ENCODE measurements at regions not wholly inside any gene's neighbourhood (a gene's known extent, or its start where the extent isn't known, plus 50 kb on each side); places are given as distances from the start of the nearest gene placed in this dataset.
"Not testable (repeated sequence)": the region's sequence is repeated elsewhere in the genome, so short reads cannot be mapped to it uniquely, and the experiment has no call there.

DNA sequence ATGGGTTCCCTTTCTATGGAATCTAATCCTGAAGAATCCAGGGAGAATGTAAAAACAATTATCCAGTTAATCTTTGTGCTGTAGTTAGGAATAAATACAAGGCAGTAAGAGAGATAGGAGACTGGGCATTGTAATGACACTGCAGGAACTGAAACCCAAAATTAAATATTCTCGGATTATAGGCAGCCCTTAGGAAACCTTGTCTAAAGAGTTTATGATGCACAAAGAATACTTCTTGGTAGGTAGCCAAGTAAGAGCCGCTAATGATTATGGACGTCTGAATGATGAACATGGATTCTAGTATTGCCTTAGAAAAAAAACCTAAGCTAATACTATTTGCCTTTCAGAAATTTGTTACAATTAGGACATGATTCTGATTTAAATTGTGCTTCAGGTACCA is 165.4 kb upstream of the LRIG3 start:
- DNase-seq (ENCODE audit: low read depth in 2 of 2), result no peak

DNA sequence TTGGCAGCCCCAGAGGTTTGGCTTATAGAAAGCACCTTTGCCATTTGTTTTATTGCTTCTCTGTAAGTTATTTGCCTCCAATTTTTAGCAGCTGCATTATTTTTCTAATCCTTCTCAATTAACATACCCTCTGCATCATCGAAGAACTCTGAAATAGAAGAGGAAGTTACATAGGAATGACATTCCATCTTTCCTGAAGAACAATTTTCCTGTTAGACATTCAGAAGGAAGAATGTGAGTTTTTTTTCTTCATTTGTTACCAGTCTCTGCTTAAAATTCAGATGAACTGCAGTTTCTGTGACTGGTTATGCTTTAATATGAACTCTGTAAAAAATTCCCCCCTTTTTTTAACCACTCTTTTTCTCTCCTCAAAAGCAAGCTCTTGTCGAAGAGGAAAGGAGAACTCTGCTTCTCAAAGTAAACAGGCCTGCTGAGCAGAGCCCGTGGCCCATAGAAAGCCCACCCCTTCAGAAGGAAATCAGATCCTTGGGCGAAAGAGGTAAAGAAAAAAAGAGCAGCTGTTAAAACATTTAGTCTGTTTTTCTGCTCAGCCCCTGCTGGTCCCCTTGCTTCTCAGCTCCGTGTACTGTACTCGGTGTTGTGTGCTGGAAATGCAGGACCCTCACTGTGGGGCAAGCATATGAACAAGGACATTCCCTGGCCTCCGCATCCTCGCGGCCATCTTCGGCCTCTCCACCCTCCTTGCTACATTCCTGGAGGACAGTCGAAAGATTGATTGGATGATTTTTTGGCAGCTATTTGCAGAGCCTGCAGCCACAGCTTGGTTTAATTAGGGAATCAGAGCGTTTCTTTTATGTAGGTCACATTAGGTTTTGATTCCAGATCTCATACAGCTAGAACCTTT is 164.4 kb upstream of the LRIG3 start:
- no peak for DNase-seq (ENCODE audit: low read depth in 2 of 2)

DNA sequence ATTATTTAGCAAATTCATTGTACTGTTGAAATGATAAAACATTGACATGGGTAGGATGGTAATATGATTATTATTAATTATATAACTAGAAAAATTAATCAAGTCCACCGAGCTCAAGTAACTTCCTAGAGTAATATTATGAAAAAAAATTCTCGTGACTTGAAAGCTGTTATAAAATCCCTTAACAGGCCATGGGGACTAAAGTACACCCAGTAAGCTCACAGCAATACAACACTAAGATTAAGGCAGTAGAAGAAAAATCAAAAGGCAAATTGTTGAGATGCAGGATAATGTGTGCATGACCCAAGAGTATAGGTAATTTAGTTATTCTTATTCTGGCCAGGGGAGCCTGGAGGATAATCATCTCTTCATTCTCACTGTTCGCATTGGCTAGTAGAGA is 162.6 kb upstream of the LRIG3 start:
- DNase-seq (ENCODE audit: low read depth in 2 of 2), result no peak

DNA sequence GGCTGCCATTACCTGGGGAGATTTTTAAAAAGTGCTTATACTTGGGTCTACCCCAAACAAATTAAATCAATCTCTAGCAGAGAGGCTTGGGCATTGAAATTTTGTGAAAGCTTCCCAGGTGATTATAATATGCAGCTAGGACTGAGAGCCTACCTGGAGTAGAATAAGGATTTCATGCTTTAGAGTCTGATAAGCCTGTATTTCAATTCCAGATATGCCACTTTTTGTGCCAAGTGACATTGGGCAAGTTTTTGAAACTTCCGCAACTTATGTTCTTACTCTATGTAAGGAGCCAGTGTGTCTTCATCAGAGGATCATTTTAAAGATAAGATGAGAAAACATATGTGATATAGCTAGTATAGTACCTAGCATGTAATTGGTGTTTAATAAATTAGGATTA is 159.8 kb upstream of the LRIG3 start:
- DNase-seq (ENCODE audit: low read depth in 2 of 2), result no peak

DNA sequence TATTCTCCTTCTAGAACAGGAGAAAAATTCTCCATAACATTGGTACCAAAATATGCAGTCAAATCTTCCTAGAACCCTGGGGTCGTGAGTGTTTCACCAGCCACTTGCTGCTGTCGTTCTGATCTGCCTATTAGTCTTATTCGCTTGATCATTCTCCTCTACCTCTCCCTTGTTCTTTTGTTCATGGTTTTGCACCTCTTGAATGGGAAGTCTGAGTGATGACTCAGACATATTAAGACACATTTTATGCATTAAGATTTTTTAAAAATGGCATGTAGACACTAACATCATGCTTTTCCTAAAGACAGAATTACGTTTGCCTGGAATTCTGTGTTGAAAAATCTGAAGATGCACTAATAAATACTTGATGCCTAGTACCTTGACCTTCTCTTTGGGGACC is 159.2 kb upstream of the LRIG3 start:
- no peak for DNase-seq (ENCODE audit: low read depth in 2 of 2)

DNA sequence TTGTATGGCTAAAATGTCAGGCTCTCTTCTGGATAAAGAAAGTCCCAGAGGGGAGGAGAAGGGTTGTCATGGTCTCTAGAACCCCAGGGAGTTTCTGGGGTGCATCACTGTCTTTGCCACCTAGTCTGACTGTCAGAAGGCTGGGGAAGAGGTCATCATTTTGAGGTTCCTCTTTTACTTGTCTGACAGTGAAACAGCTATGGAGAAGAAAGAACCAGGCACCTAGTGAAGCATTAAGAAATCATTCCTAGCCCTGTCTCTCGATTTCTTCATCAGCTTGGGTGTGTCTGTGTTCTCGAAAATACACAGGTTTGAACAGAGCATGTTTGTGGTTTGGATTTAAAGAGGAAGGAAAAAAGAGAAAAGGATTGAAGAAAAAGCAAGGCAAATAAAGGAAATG is 158.7 kb upstream of the LRIG3 start:
- no peak for DNase-seq (ENCODE audit: low read depth in 2 of 2)

DNA sequence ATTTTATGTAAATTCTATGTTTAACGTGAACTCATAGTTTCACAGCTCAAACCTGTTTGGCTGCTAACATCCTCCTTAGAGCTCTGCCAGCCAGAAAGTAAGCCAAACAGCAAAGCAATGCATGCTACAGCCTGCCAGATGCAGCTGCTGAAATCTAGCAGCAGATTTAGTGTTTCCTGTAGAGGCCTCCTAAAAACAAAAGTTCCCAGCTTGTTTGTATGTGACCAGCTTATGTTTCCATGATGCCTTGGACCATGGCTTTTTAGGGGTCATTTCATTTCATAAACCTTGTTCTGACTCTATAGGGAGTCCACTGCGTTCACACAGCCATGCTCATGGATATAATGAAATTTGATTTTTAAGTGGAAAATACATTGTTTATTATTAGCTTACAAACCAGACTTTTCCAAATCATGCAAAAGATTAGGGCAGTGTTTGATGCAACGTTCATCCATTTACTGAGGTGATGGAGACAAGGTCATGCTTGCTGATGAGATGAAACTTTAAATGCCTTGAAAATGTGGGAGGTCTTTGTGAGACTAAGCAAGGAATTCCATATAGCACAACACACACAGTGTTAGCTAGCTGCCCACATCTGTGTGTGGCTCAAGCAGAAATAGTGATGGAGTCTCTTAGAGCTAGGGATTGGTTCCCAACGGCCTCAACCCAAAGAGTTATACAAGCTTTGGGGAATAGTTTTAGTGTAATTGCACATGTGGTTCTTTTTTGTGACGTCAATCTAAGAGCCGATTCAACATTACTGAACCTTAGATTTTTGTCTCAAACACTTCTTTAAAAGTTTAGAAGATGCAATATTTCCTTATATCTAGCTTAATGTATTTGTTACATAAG is 157.5 kb upstream of the LRIG3 start:
- no peak for DNase-seq (ENCODE audit: low read depth in 2 of 2)

DNA sequence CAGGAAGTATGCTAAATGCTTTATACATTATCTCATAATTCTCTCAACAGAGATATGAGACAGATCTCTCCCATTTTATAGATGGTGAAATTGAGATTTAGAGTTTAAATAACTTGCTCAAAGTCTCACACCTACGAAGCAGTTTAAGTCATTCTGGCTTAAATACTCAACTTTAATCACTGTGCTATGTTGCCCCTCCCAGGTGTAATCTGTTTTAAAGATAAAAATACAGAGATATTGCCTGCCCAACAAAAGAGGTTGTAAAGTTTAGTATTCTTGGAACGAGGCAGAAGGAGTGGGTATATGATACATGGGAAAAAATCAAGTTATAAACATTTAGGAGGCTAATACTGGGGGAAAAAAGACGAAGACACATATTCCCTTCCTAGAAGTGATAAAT is 156.8 kb upstream of the LRIG3 start:
- no peak for DNase-seq (ENCODE audit: low read depth in 2 of 2)

DNA sequence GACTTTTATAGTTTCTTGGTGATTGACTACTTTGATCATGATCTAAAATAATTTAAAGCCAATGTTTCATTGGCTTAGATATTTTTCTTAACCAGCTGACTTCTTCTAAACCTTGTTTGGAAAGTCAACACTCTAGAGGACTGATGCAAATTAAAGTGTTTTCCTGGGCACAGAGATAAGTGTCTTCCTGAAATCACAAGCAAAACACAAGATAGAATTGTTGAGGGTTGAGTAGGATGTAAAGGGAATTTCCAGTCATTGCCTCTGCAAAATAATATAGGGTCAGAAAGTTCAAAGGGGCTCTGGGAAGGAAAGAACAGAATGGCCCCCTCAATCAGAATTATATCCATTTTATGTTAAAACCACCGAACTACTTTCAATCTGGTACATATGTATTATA is 156.3 kb upstream of the LRIG3 start:
- no peak for DNase-seq (ENCODE audit: low read depth in 2 of 2)

DNA sequence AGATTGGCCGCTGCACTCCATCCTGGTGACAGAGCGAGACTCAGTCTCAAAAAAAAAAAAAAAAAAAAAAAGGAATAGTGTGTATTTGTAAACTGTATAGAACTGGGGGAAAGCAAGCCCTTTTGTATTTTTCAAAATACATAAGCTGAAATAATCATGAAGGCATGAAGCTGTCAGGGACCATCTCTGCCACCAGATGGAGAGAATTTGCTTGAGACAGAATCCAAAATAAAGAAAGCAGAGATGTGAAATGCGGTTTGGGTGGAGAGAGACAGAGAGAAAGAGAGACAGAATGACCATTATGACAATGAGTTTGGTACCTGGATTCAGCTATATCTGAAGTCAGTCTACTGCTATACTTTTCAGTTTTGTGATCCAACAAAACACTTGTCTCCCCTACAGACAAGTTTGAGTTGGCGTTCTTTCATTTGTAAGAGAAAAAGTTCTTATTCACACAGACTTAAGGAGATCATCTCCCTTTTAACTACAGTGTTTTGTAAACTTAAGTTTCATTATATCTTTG is 155.7 kb upstream of the LRIG3 start:
- DNase-seq (ENCODE audit: low read depth in 2 of 2), result no peak

DNA sequence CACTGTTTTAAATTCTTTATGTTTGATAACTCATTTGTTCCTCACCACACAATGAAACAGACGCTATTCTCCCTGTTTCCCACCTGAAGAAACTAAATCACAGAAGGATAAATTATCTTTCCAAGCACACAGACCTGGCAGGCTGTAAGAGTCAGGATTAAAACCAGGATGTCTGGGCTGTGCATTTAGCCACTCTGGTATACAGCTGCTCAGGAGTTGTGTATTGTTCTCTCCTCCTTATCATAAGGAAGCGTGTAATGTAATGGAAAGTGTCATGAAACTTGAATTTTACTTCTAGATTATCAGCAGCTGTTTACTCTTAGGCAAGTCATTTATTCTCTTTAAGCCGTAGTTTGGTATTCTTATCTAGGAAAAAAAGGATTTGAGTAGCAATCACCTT is 154.8 kb upstream of the LRIG3 start:
- no peak for DNase-seq (ENCODE audit: low read depth in 2 of 2)

DNA sequence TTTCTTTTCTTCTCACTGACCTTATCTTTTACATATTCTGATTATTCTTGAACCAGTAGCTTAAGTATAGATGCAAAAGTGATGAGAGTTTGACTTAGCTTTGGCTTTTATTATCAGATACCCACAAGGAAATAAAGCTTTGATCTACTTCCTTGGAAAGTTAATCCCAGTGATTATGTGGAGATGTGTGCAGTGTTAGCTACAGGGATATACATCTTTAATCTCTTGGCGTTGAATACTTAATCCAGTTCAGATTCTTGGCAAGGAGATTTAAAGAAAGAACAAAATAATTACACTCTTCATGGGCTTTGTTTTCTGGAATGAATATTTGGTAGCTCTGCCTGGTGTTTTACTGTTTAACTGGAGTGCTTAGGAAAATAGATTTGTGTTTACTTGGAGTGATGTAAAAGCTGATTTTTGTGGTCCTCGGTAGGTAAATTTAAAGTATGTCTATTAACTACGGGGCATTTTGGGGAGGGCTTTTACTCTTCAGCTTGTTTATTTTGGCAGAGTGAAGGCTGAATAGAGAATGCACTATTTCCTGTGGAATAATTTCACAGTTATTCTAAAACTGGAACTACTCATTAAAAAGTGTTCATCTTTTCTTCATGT is 150.1 kb upstream of the LRIG3 start:
- no peak for DNase-seq (ENCODE audit: low read depth in 2 of 2)

DNA sequence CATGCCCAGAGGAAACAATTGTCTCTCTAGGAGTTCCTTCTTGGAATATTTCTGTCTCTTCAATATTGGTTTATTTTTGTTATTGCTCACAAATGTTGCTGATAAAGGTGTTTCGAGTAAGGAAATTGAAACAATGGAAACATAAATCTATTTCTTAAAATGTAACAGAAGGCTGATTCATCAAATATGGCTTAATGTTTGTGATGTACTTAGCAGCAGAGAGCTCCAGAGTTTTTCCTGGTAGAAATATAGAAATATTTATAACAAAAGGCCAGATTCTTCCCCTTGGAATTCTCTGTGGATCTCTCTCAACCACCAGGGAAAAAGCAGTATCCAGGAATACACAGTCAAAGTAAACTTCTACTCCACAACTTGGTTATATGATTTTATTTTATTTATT is 149.2 kb upstream of the LRIG3 start:
- DNase-seq (ENCODE audit: low read depth in 2 of 2), result no peak

DNA sequence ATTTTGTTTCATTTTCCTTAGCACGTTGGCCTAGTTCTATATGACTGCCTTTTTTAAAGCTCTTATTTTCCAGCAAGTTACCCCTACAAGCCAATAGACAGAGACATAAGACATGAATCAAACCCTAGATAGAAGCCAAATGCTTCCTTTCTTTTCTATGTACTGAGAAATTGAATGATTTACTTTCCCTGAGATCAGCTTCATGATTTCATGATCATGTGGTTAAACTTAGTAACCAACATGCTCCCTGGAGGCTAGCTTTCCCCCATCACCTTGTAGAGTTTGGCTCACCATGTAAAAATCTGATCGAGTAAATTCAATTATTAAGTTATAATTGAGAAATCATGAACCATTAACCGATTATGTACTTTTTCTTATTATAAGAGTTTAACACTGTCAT is 148.1 kb upstream of the LRIG3 start:
- DNase-seq (ENCODE audit: low read depth in 2 of 2), result no peak

DNA sequence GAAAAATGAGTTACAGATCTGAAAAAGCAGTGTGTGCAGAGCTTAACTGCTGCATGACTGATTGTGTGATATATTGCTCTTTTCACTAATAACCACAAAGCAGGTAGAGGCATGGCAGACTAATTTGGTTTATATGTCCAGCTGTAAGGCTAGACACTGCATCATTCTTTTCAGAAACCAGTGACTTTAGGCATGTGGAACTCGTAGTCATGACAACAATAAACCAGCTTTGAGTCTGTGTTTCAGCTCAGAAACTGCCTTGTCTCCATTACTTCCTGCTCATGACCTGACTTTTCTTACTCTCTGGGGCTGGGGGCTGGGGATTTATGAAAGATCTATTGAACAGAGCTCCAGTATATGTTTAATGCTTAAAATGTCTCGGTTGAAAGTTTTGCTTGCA is 146.8 kb upstream of the LRIG3 start:
- no peak for DNase-seq (ENCODE audit: low read depth in 2 of 2)

DNA sequence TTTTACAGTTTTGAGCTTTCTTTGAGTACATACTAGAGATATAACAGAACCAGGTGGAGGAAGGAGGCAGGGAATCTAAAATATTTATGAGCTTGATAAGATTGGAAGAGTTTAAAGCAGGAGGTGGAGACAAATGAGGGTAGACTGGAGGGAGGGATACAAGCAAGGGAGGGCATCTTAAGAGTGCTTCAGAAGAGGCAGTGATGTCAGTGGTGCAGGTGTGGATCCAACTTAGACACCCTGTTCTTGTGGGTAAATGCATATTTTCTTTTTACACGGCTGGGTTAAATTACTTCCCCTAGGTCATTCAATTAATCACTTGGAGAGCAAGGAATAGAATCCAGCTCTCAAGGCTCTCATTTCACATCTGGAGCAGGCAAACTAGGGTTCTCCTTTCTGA is 146.1 kb upstream of the LRIG3 start:
- no peak for DNase-seq (ENCODE audit: low read depth in 2 of 2)

DNA sequence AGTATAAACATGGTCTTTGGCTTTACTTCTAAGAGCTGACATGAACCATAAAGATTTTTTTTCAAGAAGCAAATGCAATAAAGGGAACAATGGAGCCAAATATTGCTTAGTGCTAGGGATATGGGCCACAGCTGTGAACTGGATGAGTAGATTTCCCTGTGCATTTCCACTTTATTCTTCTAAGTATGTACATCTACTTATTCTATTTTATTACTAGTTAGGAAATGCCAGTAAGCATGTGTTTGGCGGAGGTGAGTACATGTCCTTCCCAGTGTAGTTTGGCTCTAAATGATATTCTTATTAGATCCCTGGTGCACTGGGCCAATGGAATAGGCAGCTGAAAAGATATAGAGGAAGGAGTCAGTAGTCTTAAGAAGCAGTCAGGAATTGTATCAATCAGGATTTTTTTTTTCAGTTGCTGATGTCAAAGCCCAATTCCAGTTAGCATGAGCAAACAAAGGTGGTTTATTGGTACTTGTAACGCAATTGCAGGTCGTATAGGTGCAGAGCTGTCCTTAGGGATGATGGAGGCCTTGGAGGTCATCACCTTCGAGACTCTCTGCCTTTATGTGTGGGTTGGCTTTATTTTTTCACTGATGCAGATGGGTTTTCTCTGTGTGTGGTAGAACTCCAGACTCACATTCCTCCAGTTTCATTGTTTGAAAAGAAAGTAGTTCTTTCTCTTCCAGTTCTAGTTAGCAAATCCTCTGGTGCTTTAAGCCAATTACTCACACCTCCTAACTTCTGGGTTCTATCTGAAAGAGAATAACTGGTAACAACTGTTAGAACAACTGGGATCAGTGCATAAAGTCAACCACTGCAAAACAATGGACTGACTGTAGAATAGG is 139.0 kb upstream of the LRIG3 start:
- DNase-seq (ENCODE audit: low read depth in 2 of 2), result no peak

DNA sequence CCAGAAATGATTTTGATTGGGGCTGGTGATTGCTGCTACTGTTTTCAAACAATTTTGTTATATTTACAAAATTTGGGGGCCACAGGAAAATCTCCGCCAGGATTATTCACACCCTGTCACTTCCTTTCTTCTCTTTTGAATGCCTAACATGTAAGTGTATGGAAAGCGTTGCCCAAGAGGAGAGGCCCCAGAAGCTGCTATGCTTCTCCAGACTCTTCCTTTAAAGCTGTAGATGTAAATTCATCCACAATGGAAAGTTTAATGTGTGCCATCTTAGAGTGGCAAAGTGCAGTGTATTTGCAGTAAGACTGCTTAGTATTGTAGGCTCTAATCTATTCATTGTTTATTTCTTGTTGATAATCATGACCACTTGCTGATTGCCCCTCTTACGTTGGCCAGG is 136.7 kb upstream of the LRIG3 start:
- DNase-seq (ENCODE audit: low read depth in 2 of 2), result no peak

DNA sequence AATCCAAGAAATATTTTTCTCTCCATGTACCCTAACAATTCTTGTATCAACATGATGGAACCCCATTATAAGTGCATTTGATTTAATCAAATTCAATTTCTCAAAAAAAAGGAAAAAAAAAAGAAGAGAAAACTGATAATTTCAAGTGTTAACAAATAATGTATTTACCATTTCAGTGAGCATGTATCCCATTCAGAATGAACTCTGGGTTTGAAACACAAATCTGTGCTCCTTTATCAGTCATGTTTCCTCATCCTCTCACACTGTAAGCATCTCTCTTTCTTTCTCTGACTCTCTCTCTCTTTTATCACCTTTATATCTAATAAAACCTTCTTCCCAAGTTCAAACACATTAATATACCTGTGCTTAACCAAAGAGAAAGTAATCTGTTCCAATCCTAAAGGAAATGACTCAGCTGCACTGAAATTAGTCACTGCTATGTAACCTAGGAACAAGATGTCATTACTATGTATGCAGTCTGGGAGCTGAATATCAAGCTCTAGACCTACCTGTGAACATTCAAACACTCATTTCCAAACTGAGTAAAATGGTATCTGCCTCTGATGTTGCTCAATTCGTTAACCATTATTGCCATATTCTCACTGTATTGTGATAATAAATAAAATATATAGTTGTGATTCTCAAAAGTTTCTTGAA is 135.0 kb upstream of the LRIG3 start:
- DNase-seq (ENCODE audit: low read depth in 2 of 2), result no peak

DNA sequence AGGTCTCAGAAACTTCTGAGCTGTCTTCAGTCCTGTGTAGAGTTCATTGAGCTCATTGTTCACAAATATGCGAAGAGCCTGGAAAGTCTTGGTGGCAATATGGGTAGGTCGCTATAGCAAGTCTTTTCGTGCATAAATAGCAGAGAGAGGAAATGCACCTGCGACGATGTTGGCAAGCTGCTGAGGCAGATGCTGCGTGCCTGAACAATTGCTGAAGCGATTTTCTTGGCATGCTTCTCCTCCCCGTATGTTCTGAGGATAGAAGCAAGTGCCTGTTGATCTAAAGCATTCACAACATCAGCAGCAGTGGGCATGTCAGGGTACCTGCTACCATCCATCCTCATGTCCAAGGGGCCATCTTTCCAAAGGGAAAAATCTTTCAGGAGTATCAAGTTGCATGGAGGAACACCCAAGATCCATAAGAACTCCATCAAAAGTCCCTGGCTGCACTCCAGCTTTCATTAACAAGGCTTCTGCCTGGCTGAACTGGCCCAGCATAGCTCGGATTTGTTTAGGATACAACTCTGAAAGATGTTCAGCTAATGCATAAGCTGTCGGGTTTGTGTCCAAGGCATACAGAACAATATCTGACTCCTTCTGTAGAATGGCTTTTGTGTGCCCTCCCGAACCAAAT is 133.1 kb upstream of the LRIG3 start:
- not testable (repeated sequence) for DNase-seq (ENCODE audit: low read depth in 2 of 2)
